GM12878 (cell line): ENCODE measurements at regions not wholly inside any gene's neighbourhood (a gene's known extent, or its start where the extent isn't known, plus 50 kb on each side); places are given as distances from the start of the nearest gene placed in this dataset.

Source experiments
- ATAC-seq: fragments of 200-7000 bp; cut with Tn5 transposase; 3 replicates; pipeline ENCODE4 v1.9.1; 2020; ENCODE audit warnings: mild to moderate bottlenecking, moderate library complexity
- BruUV-seq: library from RNA; stranded (reverse); fragments of 400-500 nt; replicated peaks from 2 replicates; lab custom pipeline; 2021; lab: Mats Ljungman, UMichigan
- CTCF ChIA-PET: fragments of 300-600 bp; sonication (Branson Sonifier 250); formaldehyde crosslinking; extraction: SDS; loops from one replicate; lab custom pipeline; 2021; ENCODE audit warnings: inconsistent platforms; lab: Yijun Ruan, JAX
- POLR2A ChIA-PET: fragments of 350-600 bp; formaldehyde crosslinking; extraction: SDS; loops from one replicate; lab custom pipeline; 2021; ENCODE audit warnings: inconsistent platforms; lab: Charles Lee
- RAD21 ChIA-PET: fragments of 300-600 bp; sonication (Branson Sonifier 250); formaldehyde crosslinking; loops from one replicate; lab custom pipeline; 2023; ENCODE audit warnings: antibody characterized with exemption; ENCODE audit not compliant: unreplicated experiment; lab: Charles Lee
- SMC1A ChIA-PET: fragments of 300-600 bp; sonication (Branson Sonifier 250); formaldehyde crosslinking; loops from one replicate; lab custom pipeline; 2023; ENCODE audit not compliant: unreplicated experiment, uncharacterized antibody; lab: Charles Lee
- DNase-seq: peaks from one replicate; pipeline ENCODE4 v3.0.0-alpha.2; 2011; ENCODE audit warnings: low read depth, low spot score
- FAIRE-seq: peaks from 3 replicates; lab custom pipeline; 2011; peaks lifted over from hg19 to GRCh38; lab: Jason Lieb, UNC
- H2AFZ ChIP-seq: 2 replicates; pipeline ENCODE4 v1.6.0; 2011; ENCODE audit warnings: low read depth, low read length, control low read depth; ENCODE audit not compliant: control insufficient read depth
- H3K27ac ChIP-seq: 2 replicates; pipeline ENCODE4 v1.5.1; 2011; ENCODE audit warnings: control low read depth; ENCODE audit not compliant: control insufficient read depth, insufficient read depth
- H3K27me3 ChIP-seq, 2 experiments: replicated peaks in 1 of 2; 2 replicates each; pipeline versions ENCODE4 v1.6.0 to v1.6.1; 2011; ENCODE audit warnings: low read length in 1 of 2; ENCODE audit not compliant: control insufficient read depth in 2 of 2, insufficient read depth in 2 of 2
- H3K36me3 ChIP-seq, 2 experiments: 2 replicates each; pipeline ENCODE4 v1.5.1; 2011; ENCODE audit warnings: low read length in 1 of 2; ENCODE audit not compliant: control insufficient read depth in 2 of 2, insufficient read depth in 2 of 2
- H3K4me1 ChIP-seq: 2 replicates; pipeline ENCODE4 v1.6.1; 2011; ENCODE audit warnings: mild to moderate bottlenecking, low read length, moderate library complexity, mixed read lengths; ENCODE audit not compliant: control insufficient read depth, insufficient read depth
- H3K4me2 ChIP-seq: 2 replicates; pipeline ENCODE4 v1.6.0; 2011; ENCODE audit warnings: control low read depth; ENCODE audit not compliant: control insufficient read depth, insufficient read depth
- H3K4me3 ChIP-seq: fragments of 200-600 bp; sonication (generic); 2 replicates; pipeline ENCODE4 v1.5.1; 2016
- H3K79me2 ChIP-seq: 2 replicates; pipeline ENCODE4 v1.6.0; 2011; ENCODE audit warnings: low read length; ENCODE audit not compliant: control insufficient read depth, insufficient read depth
- H3K9ac ChIP-seq: 2 replicates; pipeline ENCODE4 v1.8.0; 2011; ENCODE audit warnings: low read length, control low read depth, mixed read lengths; ENCODE audit not compliant: control insufficient read depth, insufficient read depth
- H3K9me3 ChIP-seq: replicated peaks from 3 replicates; pipeline ENCODE4 v1.5.1; 2011; ENCODE audit warnings: mild to moderate bottlenecking, low read length; ENCODE audit not compliant: control insufficient read depth, insufficient read depth
- H4K20me1 ChIP-seq: 2 replicates; pipeline ENCODE4 v1.6.0; 2011; ENCODE audit not compliant: control insufficient read depth, insufficient read depth
- CBX5 ChIP-seq: sonication (generic); IDR thresholded peaks from 2 replicates; pipeline ENCODE4 v1.6.1; 2016; ENCODE audit warnings: low read depth, moderate library complexity, mild to moderate bottlenecking, inconsistent platforms
- CHD1 ChIP-seq: IDR thresholded peaks from 2 replicates; pipeline ENCODE4 v1.6.1; 2012; ENCODE audit warnings: low read depth, low read length, improper control_type of control experiment
- ETV6 ChIP-seq, 2 experiments: fragments of 450-650 bp in 1 of 2; IDR thresholded peaks in 1 of 2; conservative IDR thresholded peaks in 1 of 2; 2 replicates each; pipeline ENCODE4 v1.6.1; 2014; ENCODE audit warnings: antibody characterized with exemption in 1 of 2, borderline replicate concordance in 1 of 2, low read depth in 1 of 2, mild to moderate bottlenecking in 1 of 2, moderate library complexity in 1 of 2
- GABPA ChIP-seq: IDR thresholded peaks from 2 replicates; pipeline ENCODE4 v1.6.1; 2014; ENCODE audit warnings: antibody characterized with exemption, low read depth, mild to moderate bottlenecking, inconsistent platforms
- MEF2A ChIP-seq: IDR thresholded peaks from 2 replicates; pipeline ENCODE4 v1.6.1; 2011; ENCODE audit warnings: low read depth, mild to moderate bottlenecking, low read length, moderate library complexity; ENCODE audit not compliant: insufficient read depth
- MEF2B ChIP-seq: fragments of 450-650 bp; IDR thresholded peaks from 2 replicates; pipeline ENCODE4 v1.6.1; 2018; ENCODE audit warnings: mild to moderate bottlenecking, moderate library complexity; ENCODE audit not compliant: partially characterized antibody, poor library complexity, severe bottlenecking
- MTA3 ChIP-seq: IDR thresholded peaks from 2 replicates; pipeline ENCODE4 v1.6.1; 2012; ENCODE audit warnings: low read length, inconsistent platforms, borderline replicate concordance
- PAX5 ChIP-seq: IDR thresholded peaks from 2 replicates; pipeline ENCODE4 v1.6.1; 2011; ENCODE audit warnings: low read depth, low read length, borderline replicate concordance
- PAX8 ChIP-seq: fragments of 450-650 bp; IDR thresholded peaks from 2 replicates; pipeline ENCODE4 v1.6.1; 2017; ENCODE audit warnings: mild to moderate bottlenecking, moderate library complexity
- PKNOX1 ChIP-seq: fragments of 450-650 bp; IDR thresholded peaks from 2 replicates; pipeline ENCODE4 v1.6.1; 2016; ENCODE audit warnings: mild to moderate bottlenecking
- RAD21 ChIP-seq: IDR thresholded peaks from 2 replicates; pipeline ENCODE4 v1.6.1; 2011; ENCODE audit warnings: mild to moderate bottlenecking, low read depth, low read length, moderate library complexity; ENCODE audit not compliant: insufficient read depth
- RAD51 ChIP-seq: fragments of 450-650 bp; IDR thresholded peaks from 2 replicates; pipeline ENCODE4 v1.6.1; 2016; ENCODE audit warnings: moderate library complexity, mild to moderate bottlenecking, inconsistent platforms
- SIN3A ChIP-seq: IDR thresholded peaks from 2 replicates; pipeline ENCODE4 v1.6.1; 2012; ENCODE audit warnings: low read depth, low read length, improper control_type of control experiment
- ZNF274 ChIP-seq: IDR thresholded peaks from one replicate; pipeline ENCODE4 v1.8.0; 2011; ENCODE audit not compliant: insufficient read length, insufficient read depth
- WGBS: methylation state at CpG from one replicate; pipeline ENCODE4 v1.1.6; 2016; ENCODE audit warnings: low lambda C conversion rate; ENCODE audit not compliant: insufficient replicate concordance, insufficient coverage; ENCODE audit errors: missing lambda C conversion rate; 5-methylcytosine and 5-hydroxymethylcytosine counted together
- in situ Hi-C: fragments of 300-500 bp; cut with MboI; formaldehyde crosslinking; loops from 9 replicates; pipeline ENCODE4 v1.14.3; 2018; ENCODE audit warnings: mixed read lengths
- intact Hi-C: fragments of 100-400 bp; cut with micrococcal nuclease; formaldehyde crosslinking; loops from one replicate; pipeline ENCODE4 v1.14.2; 2022; ENCODE audit not compliant: unreplicated experiment
- TF ChIP-seq, protein P1 (sequence below): IDR thresholded peaks from 2 replicates; pipeline ENCODE4 v1.6.1; 2011; ENCODE audit warnings: mild to moderate bottlenecking, low read depth, low read length, moderate library complexity; ENCODE audit not compliant: insufficient replicate concordance
- TF ChIP-seq, protein P2 (sequence below): IDR thresholded peaks from 2 replicates; pipeline ENCODE4 v1.6.1; 2012; ENCODE audit warnings: improper control_type of control experiment, low read depth, low read length; ENCODE audit not compliant: insufficient replicate concordance

- in situ Hi-C loops: no loop called here
- no peak for DNase-seq
- no peak overlapping the region for H3K27ac ChIP-seq
- CTCF ChIA-PET: no interaction called here
- FAIRE-seq: no peak
- SMC1A ChIA-PET: no interaction called here
- H3K4me1 ChIP-seq: no peaks in the 10 kb centered on the region
- no peak overlapping the region for H2AFZ ChIP-seq
- no peak overlapping the region for H3K4me2 ChIP-seq
- WGBS: 56% methylated on average over 5 of the region's 5 CpGs
- no TSS peak for BruUV-seq
- ATAC-seq: no peak
- H3K27me3 ChIP-seq: no peaks in the 10 kb centered on the region
- intact Hi-C loops: no loop called here
- no peak overlapping the region for H3K4me3 ChIP-seq
- RAD21 ChIA-PET: no interaction called here
- H3K9me3 ChIP-seq: no peaks in the 10 kb centered on the region; the same call in 2 of the 3 replicates
- H3K36me3 ChIP-seq: no peaks in the 10 kb centered on the region
- no peaks in the 10 kb centered on the region for H3K79me2 ChIP-seq
- H4K20me1 ChIP-seq: no peaks in the 10 kb centered on the region
- POLR2A ChIA-PET: no interaction called here
- H3K9ac ChIP-seq: no peak overlapping the region
- TF ChIP-seq ZNF274: no peak
- no peak for TF ChIP-seq SIN3A
- TF ChIP-seq, protein P1, sequence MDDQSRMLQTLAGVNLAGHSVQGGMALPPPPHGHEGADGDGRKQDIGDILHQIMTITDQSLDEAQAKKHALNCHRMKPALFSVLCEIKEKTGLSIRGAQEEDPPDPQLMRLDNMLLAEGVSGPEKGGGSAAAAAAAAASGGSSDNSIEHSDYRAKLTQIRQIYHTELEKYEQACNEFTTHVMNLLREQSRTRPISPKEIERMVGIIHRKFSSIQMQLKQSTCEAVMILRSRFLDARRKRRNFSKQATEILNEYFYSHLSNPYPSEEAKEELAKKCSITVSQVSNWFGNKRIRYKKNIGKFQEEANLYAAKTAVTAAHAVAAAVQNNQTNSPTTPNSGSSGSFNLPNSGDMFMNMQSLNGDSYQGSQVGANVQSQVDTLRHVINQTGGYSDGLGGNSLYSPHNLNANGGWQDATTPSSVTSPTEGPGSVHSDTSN: no peak
- TF ChIP-seq PAX8: no peak
- no peak for TF ChIP-seq PAX5
- no peak for TF ChIP-seq CHD1
- TF ChIP-seq, protein P2, sequence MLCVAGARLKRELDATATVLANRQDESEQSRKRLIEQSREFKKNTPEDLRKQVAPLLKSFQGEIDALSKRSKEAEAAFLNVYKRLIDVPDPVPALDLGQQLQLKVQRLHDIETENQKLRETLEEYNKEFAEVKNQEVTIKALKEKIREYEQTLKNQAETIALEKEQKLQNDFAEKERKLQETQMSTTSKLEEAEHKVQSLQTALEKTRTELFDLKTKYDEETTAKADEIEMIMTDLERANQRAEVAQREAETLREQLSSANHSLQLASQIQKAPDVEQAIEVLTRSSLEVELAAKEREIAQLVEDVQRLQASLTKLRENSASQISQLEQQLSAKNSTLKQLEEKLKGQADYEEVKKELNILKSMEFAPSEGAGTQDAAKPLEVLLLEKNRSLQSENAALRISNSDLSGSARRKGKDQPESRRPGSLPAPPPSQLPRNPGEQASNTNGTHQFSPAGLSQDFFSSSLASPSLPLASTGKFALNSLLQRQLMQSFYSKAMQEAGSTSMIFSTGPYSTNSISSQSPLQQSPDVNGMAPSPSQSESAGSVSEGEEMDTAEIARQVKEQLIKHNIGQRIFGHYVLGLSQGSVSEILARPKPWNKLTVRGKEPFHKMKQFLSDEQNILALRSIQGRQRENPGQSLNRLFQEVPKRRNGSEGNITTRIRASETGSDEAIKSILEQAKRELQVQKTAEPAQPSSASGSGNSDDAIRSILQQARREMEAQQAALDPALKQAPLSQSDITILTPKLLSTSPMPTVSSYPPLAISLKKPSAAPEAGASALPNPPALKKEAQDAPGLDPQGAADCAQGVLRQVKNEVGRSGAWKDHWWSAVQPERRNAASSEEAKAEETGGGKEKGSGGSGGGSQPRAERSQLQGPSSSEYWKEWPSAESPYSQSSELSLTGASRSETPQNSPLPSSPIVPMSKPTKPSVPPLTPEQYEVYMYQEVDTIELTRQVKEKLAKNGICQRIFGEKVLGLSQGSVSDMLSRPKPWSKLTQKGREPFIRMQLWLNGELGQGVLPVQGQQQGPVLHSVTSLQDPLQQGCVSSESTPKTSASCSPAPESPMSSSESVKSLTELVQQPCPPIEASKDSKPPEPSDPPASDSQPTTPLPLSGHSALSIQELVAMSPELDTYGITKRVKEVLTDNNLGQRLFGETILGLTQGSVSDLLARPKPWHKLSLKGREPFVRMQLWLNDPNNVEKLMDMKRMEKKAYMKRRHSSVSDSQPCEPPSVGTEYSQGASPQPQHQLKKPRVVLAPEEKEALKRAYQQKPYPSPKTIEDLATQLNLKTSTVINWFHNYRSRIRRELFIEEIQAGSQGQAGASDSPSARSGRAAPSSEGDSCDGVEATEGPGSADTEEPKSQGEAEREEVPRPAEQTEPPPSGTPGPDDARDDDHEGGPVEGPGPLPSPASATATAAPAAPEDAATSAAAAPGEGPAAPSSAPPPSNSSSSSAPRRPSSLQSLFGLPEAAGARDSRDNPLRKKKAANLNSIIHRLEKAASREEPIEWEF: no peak
- TF ChIP-seq PKNOX1: no peak
- no peak for TF ChIP-seq RAD21
- no peak for TF ChIP-seq MEF2B
- no peak for TF ChIP-seq CBX5
- no peak for TF ChIP-seq ETV6 (conservative IDR thresholded peaks at IDR 0.05 in 1 of 2, IDR thresholded peaks at IDR 0.05 in 1 of 2; ENCODE audit: borderline replicate concordance in 1 of 2, low read depth in 1 of 2)
- TF ChIP-seq MTA3: no peak
- no peak for TF ChIP-seq GABPA
- TF ChIP-seq RAD51: no peak
- TF ChIP-seq MEF2A: no peak
Observed at GRCh38 chr6:63446405-63446804, 125.9 kb upstream of the LOC128125822 start.
